ENCODE measurements at regions not wholly inside any gene's neighbourhood (a gene's known extent, or its start where the extent isn't known, plus 50 kb on each side); places are given as distances from the start of the nearest gene placed in this dataset.
"Not testable (repeated sequence)": the region's sequence is repeated elsewhere in the genome, so short reads cannot be mapped to it uniquely, and the experiment has no call there.

GRCh38 chr3:180391001-180391400 is 211.0 kb upstream of the TTC14 start:
- DNase-seq: no peak
- no peak for ATAC-seq
- intact Hi-C loops (cut with micrococcal nuclease): no loop called here

GRCh38 chr3:180401226-180401625 is 200.7 kb upstream of the TTC14 start:
- DNase-seq: no peak
- no peak for ATAC-seq
- intact Hi-C loops (cut with micrococcal nuclease): no loop called here

DNA sequence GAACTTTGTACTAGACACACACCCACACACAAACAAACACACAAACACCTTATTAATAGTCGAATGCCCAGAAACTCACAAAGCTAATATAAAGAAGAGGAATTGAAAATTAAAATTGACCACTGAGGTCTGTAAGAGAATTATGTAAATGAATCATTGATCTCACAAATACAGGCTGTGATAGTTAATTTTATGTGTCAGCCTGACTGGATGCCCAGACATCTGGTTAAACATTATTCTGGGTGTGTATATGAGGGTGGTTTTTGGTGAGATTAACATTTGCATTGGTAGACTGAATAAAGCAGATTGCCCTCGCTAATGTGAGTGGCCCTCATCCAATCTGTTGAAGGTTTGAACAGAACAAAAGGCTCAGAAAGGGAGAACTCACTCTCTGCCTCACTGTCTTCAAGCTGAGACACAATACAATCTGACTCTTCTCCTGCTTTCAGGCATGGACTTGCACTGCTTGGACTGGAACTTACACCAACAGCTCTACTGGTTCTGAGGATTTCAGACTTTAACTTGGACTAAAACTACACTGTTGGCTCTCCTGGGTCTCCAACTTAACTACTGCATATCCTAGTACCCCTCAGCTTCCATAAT is 199.4 kb upstream of the TTC14 start:
- no peak for DNase-seq
- ATAC-seq: no peak
- intact Hi-C loops (cut with micrococcal nuclease): no loop called here

- intact Hi-C loops (cut with micrococcal nuclease): no loop called here
- no peak for ATAC-seq
- no peak for DNase-seq
Observed at GRCh38 chr3:180403156-180403555, 198.8 kb upstream of the TTC14 start.

- ATAC-seq (no peak), DNase-seq (no peak)
- intact Hi-C loops (cut with micrococcal nuclease): no loop called here
Observed at GRCh38 chr3:180408654-180409053, 193.3 kb upstream of the TTC14 start.

DNA sequence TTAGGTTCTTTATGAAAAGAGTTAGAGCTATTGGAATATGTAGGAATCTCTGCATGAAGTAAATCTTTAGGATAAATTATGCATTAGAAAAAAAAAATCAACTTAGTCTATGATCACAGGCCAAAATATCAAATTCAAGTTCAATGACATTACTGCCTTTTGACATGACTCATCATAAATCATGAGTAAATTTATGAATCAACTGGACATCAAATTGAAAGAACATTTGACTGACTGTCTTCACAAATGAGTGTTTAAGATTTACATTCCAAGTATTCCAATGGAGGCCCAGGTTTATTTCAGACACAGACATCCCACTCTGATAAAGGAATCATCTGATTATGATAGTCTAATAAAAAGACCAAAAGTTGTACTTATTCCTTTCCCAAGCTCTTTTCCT is 192.8 kb upstream of the TTC14 start:
- intact Hi-C loops (cut with micrococcal nuclease): no loop called here
- ATAC-seq (no peak), DNase-seq (no peak)

GRCh38 chr3:180409883-180410282 is 192.1 kb upstream of the TTC14 start:
- no peak for ATAC-seq
- intact Hi-C loops (cut with micrococcal nuclease): no loop called here

DNA sequence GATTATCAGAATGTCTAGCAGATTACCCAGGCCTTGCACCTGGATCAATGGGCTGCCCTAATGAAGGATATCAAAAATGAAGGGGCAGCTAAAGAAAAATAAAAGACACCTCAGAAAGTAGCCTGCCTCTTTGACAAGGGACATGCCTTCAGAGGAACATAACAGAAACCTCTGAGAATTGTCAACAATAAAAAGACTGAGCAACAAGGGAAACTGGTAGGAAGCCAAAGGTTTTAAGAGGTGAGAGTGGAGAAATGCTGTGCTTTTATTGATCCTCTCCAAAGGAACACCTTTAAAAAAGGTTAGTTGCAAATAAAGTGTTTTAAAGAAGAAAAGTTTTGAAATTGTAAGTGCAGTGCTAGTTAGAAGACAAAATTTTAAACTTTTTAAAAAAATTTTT is 187.8 kb upstream of the TTC14 start:
- intact Hi-C loops (cut with micrococcal nuclease): no loop called here
- DNase-seq (no peak), ATAC-seq (no peak)

More at GRCh38 chr3:180409883-180410282, 192.1 kb upstream of the TTC14 start:
- DNase-seq: no peak

GRCh38 chr3:180416111-180416594 is 185.8 kb upstream of the TTC14 start:
- ATAC-seq (no peak), DNase-seq (no peak)
- intact Hi-C loops (cut with micrococcal nuclease): no loop called here

- DNase-seq (no peak), ATAC-seq (no peak)
- intact Hi-C loops (cut with micrococcal nuclease): no loop called here
Observed at GRCh38 chr3:180417241-180417640, 184.7 kb upstream of the TTC14 start.

DNA sequence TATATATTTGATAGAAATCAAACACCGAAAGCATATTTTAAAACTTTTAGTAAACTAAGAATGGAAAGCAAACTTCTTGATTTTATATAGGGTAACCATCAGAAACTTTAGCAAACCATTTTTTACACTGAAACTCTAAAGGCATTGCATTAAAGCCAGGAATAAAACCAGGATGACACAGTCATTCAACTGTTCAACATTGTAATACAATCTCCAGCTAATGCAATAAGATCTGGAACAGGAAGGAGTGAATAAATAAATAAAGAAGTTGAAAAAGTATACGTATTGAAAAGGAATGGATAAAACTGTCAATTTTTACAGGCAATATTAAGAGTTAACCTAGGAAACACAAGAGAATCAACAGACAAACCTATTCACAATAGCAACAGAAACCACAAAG is 181.9 kb upstream of the TTC14 start:
- DNase-seq (no peak), ATAC-seq (no peak)
- intact Hi-C loops (cut with micrococcal nuclease): no loop called here

GRCh38 chr3:180420804-180421203 is 181.2 kb upstream of the TTC14 start:
- DNase-seq: no peak
- ATAC-seq: no peak
- intact Hi-C loops (cut with micrococcal nuclease): no loop called here

- no peak for ATAC-seq
- intact Hi-C loops (cut with micrococcal nuclease): no loop called here
- DNase-seq: no peak
Observed at GRCh38 chr3:180421221-180421620, 180.7 kb upstream of the TTC14 start.

GRCh38 chr3:180421721-180422120 is 180.2 kb upstream of the TTC14 start:
- ATAC-seq (no peak), DNase-seq (no peak)
- intact Hi-C loops (cut with micrococcal nuclease): no loop called here

GRCh38 chr3:180424305-180424704 is 177.7 kb upstream of the TTC14 start:
- ATAC-seq; intact Hi-C loops (cut with micrococcal nuclease); DNase-seq: not testable (repeated sequence)

GRCh38 chr3:180430896-180431295 is 171.1 kb upstream of the TTC14 start:
- ATAC-seq: no peak
- intact Hi-C loops (cut with micrococcal nuclease): no loop called here
- DNase-seq: no peak

DNA sequence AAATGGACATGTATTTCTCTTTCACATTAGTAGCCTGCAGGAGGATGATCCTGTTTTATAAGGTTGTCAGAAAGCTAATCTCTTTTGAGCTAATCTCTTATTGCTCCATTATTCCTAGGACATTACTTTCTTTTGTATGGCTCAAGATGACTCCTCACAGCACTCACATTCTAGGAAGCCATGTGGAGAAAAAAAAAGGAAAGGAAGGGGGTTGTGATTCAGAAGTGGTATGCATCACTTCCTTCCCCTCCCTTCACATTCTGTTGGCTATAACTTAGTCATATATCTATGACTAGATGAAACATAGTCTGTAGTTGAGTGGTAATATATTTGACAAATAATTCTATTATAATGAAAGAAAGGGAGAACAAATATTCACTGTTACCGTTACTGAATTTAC is 168.8 kb upstream of the TTC14 start:
- no peak for ATAC-seq
- no peak for DNase-seq
- intact Hi-C loops (cut with micrococcal nuclease): no loop called here

GRCh38 chr3:180447136-180447535 is 154.8 kb upstream of the TTC14 start:
- DNase-seq: no peak
- intact Hi-C loops (cut with micrococcal nuclease): no loop called here
- ATAC-seq: no peak

- DNase-seq; ATAC-seq; intact Hi-C loops (cut with micrococcal nuclease): not testable (repeated sequence)
Observed at GRCh38 chr3:180448407-180448806, 153.6 kb upstream of the TTC14 start.

GRCh38 chr3:180457225-180457624 is 144.7 kb upstream of the TTC14 start:
- intact Hi-C loops (cut with micrococcal nuclease): no loop called here
- no peak for DNase-seq
- ATAC-seq: no peak

DNA sequence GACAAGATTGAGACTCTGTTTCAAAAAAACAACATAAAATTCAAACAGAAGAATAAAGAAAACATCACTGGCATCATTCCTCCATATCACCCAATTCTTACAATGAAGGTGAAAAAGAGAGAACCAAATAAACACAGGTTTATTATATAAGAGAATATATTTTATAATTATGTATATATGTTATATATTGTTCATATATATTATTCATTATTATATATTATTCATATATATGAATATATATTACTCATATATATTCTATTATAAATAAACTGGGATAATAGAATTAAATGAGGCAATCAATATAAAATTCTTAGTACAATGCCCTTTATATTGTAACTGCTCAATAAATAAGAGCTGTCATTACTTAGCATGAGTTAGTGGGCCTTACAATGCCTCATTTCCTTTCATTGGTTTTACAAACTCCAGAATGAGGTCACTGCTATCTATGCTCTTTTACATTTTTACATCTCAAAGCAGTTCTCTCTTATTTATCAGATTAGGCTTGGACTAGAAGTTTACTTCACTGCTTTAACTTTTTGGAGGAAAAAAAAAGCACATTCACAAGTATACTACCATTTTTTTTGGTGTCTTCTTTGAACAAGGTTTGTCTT is 135.5 kb upstream of the TTC14 start:
- DNase-seq: no peak
- intact Hi-C loops (cut with micrococcal nuclease): no loop called here
- ATAC-seq: no peak

Data from left ventricle myocardium superior (tissue), 1 donor.